Suprapubic skin (tissue), 4 donors: ENCODE measurements at regions not wholly inside any gene's neighbourhood (a gene's known extent, or its start where the extent isn't known, plus 50 kb on each side); places are given as distances from the start of the nearest gene placed in this dataset.
"Not testable (repeated sequence)": the region's sequence is repeated elsewhere in the genome, so short reads cannot be mapped to it uniquely, and the experiment has no call there.

Experiments used
- CTCF ChIP-seq, 2 donors: fragments of 200-600 bp in 1 of 2; fragments of 450-650 bp in 1 of 2; sonication (generic) in 1 of 2; IDR thresholded peaks; one replicate each; pipeline ENCODE4 v1.5.1; 2016 to 2019; ENCODE audit warnings: antibody characterized with exemption in 2 of 2, mild to moderate bottlenecking in 1 of 2, moderate library complexity in 1 of 2
- EP300 ChIP-seq: sonication (generic); formaldehyde crosslinking; IDR thresholded peaks from one replicate; pipeline ENCODE4 v1.6.1; 2017; ENCODE audit warnings: antibody characterized with exemption
- POLR2AphosphoS5 ChIP-seq, 3 donors: sonication (generic); formaldehyde crosslinking; IDR thresholded peaks; one replicate each; pipeline ENCODE4 v1.6.1; 2017; ENCODE audit warnings: antibody characterized with exemption in 3 of 3

GRCh38 chr10:109757670-109758069 lies 165.6 kb downstream of the XPNPEP1 start:
- TF ChIP-seq CTCF (IDR thresholded peaks at IDR 0.05); EP300; POLR2AphosphoS5 (IDR thresholded peaks at IDR 0.05): not testable (repeated sequence)
